Calu3 (cell line): ENCODE measurements at regions not wholly inside any gene's neighbourhood (a gene's known extent, or its start where the extent isn't known, plus 50 kb on each side); places are given as distances from the start of the nearest gene placed in this dataset.

Source experiments
- BruUV-seq: library from RNA; stranded (reverse); fragments of 400-500 nt; replicated peaks from 2 replicates; lab custom pipeline; 2021; lab: Mats Ljungman, UMichigan
- CTCF ChIA-PET: fragments of 300-600 bp; sonication (Branson Sonifier 250); formaldehyde crosslinking; loops from one replicate; lab custom pipeline; 2022; ENCODE audit warnings: antibody characterized with exemption; lab: Charles Lee
- DNase-seq: peaks from one replicate; pipeline ENCODE4 v3.0.0; 2022
- H3K27ac Mint-ChIP-seq: one replicate; pipeline ENCODE4 v1.8.0; 2022; ENCODE audit warnings: mixed read lengths; ENCODE audit not compliant: unreplicated experiment
- H3K27me3 Mint-ChIP-seq: one replicate; pipeline ENCODE4 v1.8.0; 2022; ENCODE audit warnings: mixed read lengths; ENCODE audit not compliant: unreplicated experiment
- H3K36me3 Mint-ChIP-seq: one replicate; pipeline ENCODE4 v1.8.0; 2022; ENCODE audit warnings: mild to moderate bottlenecking, moderate library complexity, mixed read lengths; ENCODE audit not compliant: insufficient read depth, unreplicated experiment
- H3K4me1 Mint-ChIP-seq: one replicate; pipeline ENCODE4 v1.8.0; 2022; ENCODE audit warnings: mild to moderate bottlenecking, low read depth, mixed read lengths; ENCODE audit not compliant: unreplicated experiment
- H3K4me3 Mint-ChIP-seq: one replicate; pipeline ENCODE4 v1.8.0; 2022; ENCODE audit warnings: mild to moderate bottlenecking, low read depth, moderate library complexity, mixed read lengths; ENCODE audit not compliant: unreplicated experiment
- H3K9me3 Mint-ChIP-seq: one replicate; pipeline ENCODE4 v1.8.0; 2022; ENCODE audit warnings: low read depth, mixed read lengths; ENCODE audit not compliant: unreplicated experiment
- CTCF ChIP-seq: fragments of 200-600 bp; IDR thresholded peaks from one replicate; pipeline ENCODE4 v1.8.0; 2022; ENCODE audit warnings: antibody characterized with exemption; ENCODE audit not compliant: unreplicated experiment
- intact Hi-C: fragments of 100-400 bp; cut with micrococcal nuclease; formaldehyde crosslinking; loops from one replicate; pipeline ENCODE4 v1.10.0; 2022; ENCODE audit not compliant: unreplicated experiment

DNA sequence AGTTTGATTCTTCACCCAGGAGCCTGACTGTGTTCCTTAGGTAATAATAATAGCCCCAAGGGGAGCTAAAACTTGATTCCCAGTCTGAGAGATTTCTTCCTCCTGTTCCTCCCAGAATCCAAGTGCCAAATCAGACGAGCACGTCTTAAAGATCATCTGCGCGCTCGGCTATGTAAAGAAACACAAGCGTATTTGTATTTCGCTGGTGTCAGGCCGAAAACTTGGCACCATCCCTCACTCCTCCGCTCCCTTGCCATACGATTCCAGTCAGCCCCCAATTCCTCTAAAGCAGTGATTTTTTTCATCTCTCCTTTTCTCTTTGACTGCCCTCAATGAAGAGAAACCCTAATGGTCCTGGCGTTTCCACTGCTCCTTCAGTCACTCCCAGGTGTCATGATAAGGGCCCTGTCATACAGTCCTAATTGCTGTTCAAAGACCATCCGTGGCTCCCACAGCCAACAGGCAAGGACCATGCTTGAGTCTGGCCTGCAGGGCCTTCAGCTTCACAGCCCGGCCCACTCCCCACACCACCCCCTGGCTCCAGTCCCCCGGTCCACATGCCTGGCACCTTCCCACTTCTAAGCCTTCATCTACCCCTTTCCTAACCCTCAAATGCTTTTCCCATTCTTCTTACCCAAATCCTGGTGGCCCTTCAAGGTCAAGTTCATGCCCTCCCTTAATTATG is 130.8 kb upstream of the ID2 start:
- H3K4me3 Mint-ChIP-seq: no peak overlapping the region
- no peak for TF ChIP-seq CTCF
- CTCF ChIA-PET: no interaction called here
- no peaks in the 10 kb centered on the region for H3K9me3 Mint-ChIP-seq
- H3K27me3 Mint-ChIP-seq: no peaks in the 10 kb centered on the region
- H3K36me3 Mint-ChIP-seq: peaks cover 5% of the 10 kb centered on the region
- intact Hi-C loops: no loop called here
- H3K27ac Mint-ChIP-seq: no peak overlapping the region
- no peaks in the 10 kb centered on the region for H3K4me1 Mint-ChIP-seq
- no TSS peak for BruUV-seq
- DNase-seq: no peak

- Mint-ChIP-seq H3K36me3 (peaks cover 5% of the 10 kb centered on the region), H3K4me3 (no peak overlapping the region), H3K27me3 (no peaks in the 10 kb centered on the region), H3K4me1 (no peaks in the 10 kb centered on the region), H3K27ac (no peak overlapping the region), H3K9me3 (no peaks in the 10 kb centered on the region)
- no peak for TF ChIP-seq CTCF
- intact Hi-C loops: no loop called here
- CTCF ChIA-PET: no interaction called here
- no TSS peak for BruUV-seq
- DNase-seq: no peak
Observed at GRCh38 chr2:8551622-8552074, 130.2 kb upstream of the ID2 start.

GRCh38 chr2:8552293-8552801 is 129.5 kb upstream of the ID2 start:
- H3K4me3 Mint-ChIP-seq: no peak overlapping the region
- no peak for DNase-seq
- BruUV-seq: no TSS peak
- H3K4me1 Mint-ChIP-seq: no peaks in the 10 kb centered on the region
- no peaks in the 10 kb centered on the region for H3K9me3 Mint-ChIP-seq
- H3K36me3 Mint-ChIP-seq: peaks cover 5% of the 10 kb centered on the region
- intact Hi-C loops: no loop called here
- CTCF ChIA-PET: no interaction called here
- no peaks in the 10 kb centered on the region for H3K27me3 Mint-ChIP-seq
- H3K27ac Mint-ChIP-seq: no peak overlapping the region
- no peak for TF ChIP-seq CTCF

- CTCF ChIA-PET: interaction anchor here (0.6 kb wide), 2 partner anchors 38 to 74 kb away, joined by 3 to 4 read pairs; no protein-coding TSS in a partner anchor
- no TSS peak for BruUV-seq
- H3K4me3 Mint-ChIP-seq: no peak overlapping the region
- intact Hi-C loops: no loop called here
- no peak overlapping the region for H3K27ac Mint-ChIP-seq
- H3K36me3 Mint-ChIP-seq: peaks cover 9% of the 10 kb centered on the region
- H3K9me3 Mint-ChIP-seq: peaks cover 2% of the 10 kb centered on the region
- DNase-seq: no peak
- no peaks in the 10 kb centered on the region for H3K27me3 Mint-ChIP-seq
- H3K4me1 Mint-ChIP-seq: no peaks in the 10 kb centered on the region
- TF ChIP-seq CTCF: no peak
Observed at GRCh38 chr2:8553643-8554042, 128.2 kb upstream of the ID2 start.
